Fibroblast of peridontal ligament (primary cell): ENCODE measurements at regions not wholly inside any gene's neighbourhood (a gene's known extent, or its start where the extent isn't known, plus 50 kb on each side); places are given as distances from the start of the nearest gene placed in this dataset.

Experiments
- DNase-seq: peaks from one replicate; pipeline ENCODE4 v3.0.0-alpha.2; 2010; ENCODE audit errors: extremely low read depth

DNA sequence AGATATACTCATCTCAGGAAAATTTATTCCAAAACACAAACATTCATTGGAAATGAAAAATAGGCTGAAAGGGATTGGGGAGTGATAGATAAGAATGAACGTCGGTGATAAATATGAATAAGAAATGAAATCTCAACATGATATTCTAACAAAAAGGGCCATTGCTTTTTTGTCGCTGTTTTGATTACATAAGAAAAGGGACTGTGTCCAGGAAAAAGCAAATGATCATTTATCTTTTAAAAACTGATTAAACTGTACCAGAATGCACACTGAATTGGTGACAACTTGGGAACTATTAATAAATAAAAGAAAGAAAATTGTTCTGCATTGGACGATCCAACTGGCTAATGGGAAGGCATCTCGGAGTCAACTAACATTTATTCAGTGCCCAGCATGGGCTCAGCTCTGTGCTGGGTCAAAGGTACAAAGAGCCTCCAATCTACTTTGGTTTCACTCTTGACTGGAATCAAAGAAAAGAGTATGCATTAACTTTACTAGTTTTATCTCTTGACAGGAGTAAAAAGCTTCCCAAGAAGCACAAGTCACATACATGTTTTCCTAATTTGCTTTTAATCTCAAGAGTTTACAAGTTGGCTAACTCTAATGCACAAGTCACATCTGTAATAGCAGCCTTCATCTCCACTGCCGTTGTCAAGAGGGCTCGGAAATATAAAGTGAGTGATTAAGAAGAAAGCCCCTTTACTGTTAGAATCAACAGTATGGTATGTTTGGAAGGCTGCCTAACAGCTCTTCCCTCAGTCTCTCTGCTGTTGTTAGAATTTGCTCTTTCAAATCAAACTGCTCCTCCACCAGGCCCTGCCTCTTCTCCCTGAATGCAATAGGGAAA is 280.0 kb downstream of the IGSF11 start:
- no peak for DNase-seq

GRCh38 chr3:118755253-118755801 is 279.3 kb downstream of the IGSF11 start:
- no peak for DNase-seq

DNA sequence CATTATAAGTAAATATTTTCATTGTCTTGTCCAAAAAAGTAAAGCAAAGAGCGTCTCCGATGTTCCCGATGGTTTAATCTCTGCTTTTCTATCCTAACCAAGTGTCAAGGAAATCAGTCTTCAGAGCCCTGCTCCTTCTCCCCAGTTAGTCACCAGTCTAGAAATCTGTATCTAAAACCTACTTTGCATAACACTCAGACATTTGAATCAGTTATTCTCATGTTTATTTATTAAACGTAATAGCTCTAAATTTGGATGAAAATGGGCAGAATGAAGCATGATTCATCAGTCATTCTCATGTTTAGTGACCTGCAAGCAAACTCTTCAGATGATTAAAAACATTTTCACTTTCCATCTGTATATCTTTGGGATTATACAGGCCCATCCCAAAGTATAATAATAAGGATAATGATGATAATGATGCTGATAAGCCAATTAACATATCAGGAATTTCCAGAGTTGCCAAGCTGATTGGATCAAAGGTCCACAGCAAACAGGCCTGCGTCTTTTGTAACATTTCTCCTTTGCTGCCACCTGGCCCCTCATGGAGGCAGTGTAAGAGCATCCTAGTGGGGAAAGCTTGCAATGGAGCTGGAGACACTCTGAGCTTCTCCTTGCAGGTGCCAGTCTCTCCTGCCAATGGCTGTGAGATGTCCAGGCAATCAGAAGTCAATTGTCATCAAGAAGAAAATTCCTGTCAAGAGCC is 273.9 kb downstream of the IGSF11 start:
- DNase-seq, result no peak

GRCh38 chr3:118761291-118761606 is 273.4 kb downstream of the IGSF11 start:
- DNase-seq, result no peak

GRCh38 chr3:118765636-118766305 is 268.9 kb downstream of the IGSF11 start:
- no peak for DNase-seq

- no peak for DNase-seq
Observed at GRCh38 chr3:118766306-118766669, 268.4 kb downstream of the IGSF11 start.

DNA sequence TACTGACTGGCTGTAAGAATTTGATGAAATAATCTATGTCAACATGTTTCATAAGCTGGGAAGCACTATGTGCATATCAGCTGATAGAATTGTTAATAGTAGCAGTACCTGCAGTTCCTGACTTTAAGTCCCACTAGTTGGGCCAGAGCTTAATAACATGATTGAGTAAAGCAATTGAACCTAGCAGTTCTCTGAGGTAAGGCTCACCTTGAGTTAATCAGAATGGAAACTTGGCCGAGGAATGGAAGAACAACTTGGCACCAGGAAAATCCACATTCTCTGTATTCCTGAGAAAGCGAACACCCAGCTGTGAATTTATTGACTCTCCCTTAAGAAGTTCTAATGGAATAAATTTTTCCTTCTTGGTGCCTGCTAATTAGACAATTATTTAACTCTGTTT is 262.6 kb downstream of the IGSF11 start:
- no peak for DNase-seq

GRCh38 chr3:118772547-118773011 is 262.1 kb downstream of the IGSF11 start:
- no peak for DNase-seq

DNA sequence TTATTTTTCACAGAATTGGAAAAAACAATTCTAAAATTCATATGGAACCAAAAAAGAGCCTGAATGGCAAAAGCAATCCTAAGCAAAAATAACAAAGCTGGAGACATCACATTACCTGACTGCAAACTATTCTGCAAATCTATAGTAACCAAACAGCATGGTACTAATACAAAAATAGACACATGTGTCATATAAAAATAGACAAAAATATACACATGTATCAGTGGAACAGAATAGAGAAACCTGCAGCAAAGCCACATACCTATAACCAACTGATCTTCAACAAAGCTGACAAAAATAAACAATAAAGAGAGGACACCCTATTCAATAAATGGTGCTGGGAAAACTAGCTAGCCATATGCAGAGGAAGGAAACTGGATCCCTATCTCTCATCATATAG is 259.6 kb downstream of the IGSF11 start:
- no peak for DNase-seq

DNA sequence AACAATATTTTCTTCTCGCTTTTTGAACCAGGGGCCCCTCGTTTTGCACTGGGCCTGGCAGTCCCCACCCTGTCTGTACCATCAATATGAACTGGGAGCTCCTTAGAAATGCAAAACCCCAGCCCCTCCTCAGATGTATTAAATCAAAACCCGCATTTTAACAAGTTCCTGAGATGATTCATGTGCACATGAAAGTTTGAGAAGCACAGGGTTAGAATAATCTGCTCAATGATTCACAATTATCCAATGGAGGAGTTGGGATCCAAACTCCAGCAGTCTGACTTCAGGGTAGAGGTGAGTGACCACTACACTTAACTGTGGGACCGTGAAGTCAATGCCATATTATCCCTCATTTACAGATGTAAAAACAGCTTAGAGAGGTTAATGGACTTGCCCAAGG is 256.4 kb downstream of the IGSF11 start:
- no peak for DNase-seq

DNA sequence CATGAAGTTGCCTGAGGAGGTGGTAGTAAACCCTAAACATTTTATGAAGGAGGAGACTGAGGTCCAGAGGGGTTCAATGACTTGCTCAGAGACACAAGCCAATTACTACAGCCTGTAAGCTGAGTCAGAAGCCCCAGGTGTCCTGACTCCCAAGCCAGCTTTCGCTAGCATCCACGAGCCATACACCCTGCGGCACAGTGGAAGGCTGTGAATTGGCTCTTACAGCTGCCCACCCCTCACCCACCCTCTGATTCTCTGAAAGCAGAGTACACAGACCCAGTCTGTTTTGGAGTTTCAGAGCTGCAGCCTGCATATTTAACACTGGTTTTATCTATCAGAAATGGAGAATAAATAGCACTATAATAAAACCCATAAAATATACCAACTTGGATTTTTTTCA is 253.4 kb downstream of the IGSF11 start:
- DNase-seq, result no peak

- DNase-seq, result no peak
Observed at GRCh38 chr3:118781839-118782238, 252.8 kb downstream of the IGSF11 start.

GRCh38 chr3:118782755-118783202 is 251.9 kb downstream of the IGSF11 start:
- no peak for DNase-seq

DNA sequence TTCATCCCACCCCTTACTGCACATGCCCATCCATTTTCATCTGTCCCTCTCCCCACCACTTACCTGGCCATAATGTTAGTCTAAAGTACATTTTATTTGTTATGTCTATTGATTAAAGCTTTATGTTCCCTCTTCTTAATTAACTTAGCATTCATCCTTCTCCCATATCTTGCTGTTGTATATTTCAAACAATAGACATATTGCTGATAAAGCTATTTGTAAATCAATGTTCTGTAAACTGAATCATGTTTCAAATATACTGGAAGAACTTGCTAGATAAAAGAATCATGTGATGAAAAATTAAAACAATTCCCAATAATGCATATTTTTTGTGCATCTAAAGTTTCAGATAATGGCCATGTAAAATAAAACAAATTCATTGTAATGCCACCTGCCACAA is 249.2 kb downstream of the IGSF11 start:
- DNase-seq, result no peak

DNA sequence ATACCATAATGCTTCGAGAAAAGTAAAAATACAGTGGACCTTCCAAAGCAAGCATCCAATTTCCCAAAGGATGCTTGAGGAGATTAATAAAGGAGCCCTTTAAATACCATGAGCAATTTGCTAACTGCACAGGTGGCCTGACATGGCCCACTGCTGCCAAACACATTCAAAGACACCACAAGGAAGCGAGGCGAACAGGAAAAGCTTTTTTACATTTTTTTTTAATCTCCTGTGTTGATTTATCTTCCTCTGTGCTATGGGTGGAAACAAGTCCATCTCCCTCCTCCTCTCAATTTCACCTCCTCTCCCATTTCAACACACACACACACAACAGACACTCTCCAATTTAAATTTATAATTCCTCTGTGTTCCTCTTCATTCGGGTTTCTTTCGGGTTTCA is 243.4 kb downstream of the IGSF11 start:
- no peak for DNase-seq

DNA sequence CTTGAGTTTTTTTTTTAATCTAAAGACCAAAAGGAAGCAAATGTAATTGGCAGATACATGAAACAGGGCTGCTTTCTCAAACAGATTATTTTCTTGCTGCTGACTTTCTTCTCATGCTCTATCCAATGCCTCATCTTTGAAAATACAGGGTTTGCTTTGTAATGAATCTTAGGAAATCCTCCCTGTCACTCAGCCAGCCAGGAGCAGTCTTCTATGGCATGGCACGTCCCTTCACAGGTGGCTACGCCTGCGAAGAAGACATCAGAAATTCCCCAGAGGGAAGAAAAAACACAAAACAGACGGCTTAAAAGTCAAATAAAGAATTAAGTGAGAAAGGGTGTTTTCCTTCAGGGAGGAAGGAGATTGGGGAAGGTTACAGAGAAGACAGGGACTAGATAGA is 242.5 kb downstream of the IGSF11 start:
- no peak for DNase-seq

DNA sequence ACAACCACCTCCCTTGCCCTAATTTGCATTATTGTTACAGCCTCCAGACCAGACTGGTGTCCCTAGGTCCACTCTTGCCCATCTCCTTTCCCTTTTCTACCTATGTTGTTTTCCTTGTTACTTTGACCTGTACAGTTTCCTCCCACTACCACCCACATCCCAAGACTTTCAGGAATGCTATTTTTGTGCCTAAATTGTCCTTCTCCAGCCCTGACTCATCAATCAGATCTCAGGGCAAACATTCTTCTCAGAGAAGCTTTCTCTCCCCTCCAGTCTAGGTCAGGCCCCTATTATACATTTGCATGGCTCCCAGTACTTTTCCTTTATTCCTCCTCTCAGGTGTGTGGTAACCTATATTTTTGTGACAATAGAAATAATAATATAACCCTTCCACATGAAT is 241.5 kb downstream of the IGSF11 start:
- no peak for DNase-seq

DNA sequence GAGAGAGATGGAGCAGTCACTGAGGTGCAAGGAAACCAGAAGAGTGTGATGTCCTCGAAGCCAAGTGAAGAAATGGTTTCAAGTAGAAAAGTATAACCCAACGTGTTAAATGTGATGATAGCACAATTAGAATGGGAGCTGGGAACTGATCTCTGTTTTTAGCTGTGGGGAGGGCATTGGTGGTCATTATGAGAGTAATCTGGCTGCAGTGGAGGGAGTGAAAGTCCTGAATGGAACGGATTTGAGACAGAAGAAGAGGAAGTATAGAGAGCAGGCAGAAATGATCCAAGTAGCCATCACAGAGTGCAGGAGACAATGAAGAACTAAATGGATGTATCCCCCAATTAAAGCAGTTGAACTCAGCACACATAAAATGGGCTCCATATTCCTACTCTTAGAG is 235.3 kb downstream of the IGSF11 start:
- DNase-seq, result no peak

DNA sequence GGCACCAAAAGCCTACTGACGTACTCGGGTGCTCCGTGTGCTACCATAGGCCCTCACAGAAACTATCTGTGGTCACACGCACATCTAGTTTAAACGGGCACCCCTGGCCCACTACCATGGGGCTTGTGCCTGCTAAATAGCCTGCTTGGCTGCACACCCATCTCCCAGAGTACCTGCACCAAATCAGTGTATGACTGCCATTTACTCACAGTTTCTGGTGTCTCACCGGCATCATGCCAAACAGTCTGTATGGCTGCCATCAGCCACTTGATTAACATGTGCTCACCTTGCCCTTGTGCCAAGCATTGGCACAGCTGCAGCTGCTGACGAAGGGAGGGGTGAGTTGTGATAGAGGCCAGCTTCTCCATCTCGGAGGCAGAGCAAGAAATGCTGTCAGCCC is 232.7 kb downstream of the IGSF11 start:
- DNase-seq, result no peak

DNA sequence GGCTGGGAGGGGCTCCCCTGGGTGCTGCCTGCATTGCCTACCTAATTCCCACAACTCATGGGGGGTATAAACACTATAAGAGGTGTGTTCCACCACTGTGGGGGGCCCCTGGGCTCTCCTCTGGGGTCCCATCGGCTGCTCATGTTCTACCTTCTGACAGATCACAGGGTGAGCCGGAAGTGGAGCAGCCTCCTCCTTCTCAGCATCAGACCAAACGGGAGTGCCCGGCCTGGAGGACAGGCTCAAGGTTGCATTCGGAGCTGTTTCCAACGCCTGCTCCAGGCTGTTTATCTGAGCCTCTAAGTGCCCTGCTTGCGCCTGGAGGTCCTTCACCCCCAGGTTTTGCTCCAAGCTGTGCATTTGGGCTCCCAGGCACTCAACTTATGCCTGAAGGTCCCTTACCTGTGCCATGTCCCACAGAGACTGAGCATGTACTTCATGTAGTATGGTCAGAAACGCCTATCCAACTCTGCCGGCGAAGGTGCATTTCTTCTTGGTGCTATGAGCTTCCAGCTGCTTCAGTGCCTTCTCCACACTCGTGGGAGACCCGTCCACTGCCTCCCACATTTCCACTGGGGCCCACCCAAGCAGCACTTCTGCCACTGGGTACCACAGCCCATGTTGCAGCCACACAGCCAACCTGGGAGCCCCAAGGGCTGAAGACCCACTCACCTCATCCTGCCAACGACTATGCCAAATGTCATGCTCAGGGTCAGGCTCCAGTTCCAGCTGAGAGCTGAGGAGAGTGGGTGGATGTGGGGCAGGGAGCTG is 232.1 kb downstream of the IGSF11 start:
- DNase-seq, result no peak

- no peak for DNase-seq
Observed at GRCh38 chr3:118803096-118803476, 231.6 kb downstream of the IGSF11 start.

GRCh38 chr3:118805007-118805406 is 229.6 kb downstream of the IGSF11 start:
- no peak for DNase-seq
